Endothelial cell of hepatic sinusoid (primary cell): ENCODE measurements at regions not wholly inside any gene's neighbourhood (a gene's known extent, or its start where the extent isn't known, plus 50 kb on each side); places are given as distances from the start of the nearest gene placed in this dataset.
"Not testable (repeated sequence)": the region's sequence is repeated elsewhere in the genome, so short reads cannot be mapped to it uniquely, and the experiment has no call there.

ENCODE experiments used
- in situ Hi-C: cut with HindIII; loops from 2 replicates; pipeline ENCODE4 v1.10.0; 2017; ENCODE audit warnings: low sequenced_read_pairs

DNA sequence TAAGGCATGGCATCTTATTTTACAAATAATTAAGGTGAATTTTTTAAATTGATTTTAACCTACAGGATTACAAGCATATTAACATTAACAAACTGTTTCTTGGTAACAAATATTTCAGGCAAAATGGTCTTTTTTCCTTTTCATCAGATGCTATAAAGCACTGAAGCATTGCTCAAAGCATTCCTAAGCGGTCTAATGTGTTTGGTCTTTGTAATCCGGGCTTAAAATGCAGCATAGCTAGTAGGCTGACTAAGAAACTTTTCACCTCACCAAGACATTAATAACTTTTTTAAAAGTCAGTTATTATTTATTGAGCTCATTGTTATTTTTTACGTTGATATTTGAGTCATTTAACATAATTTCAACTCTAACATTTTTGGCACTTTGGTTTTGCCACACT is 538.8 kb upstream of the SLC39A10 start:
- in situ Hi-C loops, result no loop called here

DNA sequence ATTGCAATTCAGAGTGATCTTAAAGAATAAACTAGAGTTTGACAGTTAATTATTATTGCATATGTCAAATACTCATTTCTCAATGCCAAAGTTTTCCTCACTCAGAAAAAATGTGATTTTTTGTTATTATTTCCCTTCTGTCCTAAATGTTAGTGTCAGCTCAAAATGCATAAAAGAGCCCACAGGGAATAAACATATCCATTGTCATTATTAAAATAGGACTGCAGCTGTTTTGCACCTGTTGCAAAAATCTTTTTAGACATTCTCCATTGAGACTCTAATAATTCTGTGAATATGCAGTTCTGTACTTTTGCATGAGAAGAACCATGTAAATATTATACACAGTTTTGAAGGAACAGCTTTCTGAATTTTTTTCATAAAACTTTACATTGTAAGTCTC is 540.0 kb upstream of the SLC39A10 start:
- in situ Hi-C loops, result no loop called here

DNA sequence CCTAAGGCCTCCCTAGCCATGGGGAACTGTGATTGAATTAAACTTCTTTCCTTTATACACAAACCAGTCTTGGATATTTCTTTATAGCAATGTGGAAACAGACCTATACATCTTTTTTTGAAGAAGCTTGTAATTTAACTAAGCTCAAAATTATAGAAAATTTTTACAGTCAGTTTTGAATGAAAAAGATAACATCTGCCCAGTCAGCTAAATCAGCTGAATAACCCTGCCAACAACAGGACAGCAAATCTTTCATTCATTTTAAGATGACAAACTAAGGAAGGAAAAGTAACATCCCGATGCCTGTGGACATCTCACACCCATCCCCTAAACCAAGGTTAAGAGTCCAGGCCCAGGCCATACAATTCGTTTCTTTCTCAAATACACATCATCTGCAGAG is 541.3 kb upstream of the SLC39A10 start:
- in situ Hi-C loops, result no loop called here

DNA sequence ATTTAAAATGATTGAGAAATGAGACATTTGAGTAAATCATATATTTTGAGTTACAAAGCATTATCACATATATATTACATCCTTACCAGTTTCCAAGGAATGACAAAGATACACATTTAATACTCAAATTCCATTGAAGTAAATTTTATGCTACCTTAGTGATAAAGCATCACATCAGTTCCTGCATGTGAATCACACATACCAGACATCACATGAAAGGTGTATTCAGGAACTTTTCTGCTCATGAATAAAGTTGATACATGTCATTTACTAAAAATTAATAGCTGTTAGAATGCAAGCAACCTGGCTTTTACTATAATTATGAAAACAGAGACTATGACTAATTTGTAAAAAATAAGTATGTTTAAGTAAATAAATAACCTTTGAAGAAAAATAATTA is 548.8 kb upstream of the SLC39A10 start:
- in situ Hi-C loops, result no loop called here

DNA sequence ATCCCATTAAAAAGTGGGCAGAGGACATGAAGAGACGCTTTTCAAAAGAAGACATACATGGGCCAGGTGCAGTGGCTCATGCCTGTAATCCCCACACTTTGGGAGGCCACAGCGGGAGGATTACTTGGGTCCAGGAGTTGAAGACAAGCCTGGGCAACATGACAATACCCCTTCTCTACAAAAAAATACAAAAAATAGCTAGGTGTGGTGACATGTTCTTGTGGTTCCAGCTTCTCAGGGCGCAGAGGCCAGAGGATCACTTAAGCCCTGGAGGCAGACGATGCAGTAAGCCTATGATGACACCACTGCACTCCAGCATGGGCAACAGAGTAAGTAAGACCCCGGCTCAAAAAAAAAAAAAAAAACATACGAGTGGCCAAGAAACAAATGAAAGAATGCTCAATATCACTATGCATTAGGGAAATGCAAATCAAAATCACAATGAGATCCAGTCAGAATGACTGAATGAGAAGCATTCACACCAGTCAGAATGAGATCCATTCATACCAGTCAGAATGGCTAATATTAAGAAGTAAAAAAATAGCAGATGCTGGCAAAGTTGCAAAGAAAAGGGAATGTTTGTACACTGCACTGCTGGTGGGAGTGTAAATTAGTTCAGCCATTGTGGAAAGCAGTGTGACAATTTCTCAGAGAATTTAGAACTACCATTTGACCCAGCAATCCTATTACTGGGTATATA is 550.2 kb upstream of the SLC39A10 start:
- in situ Hi-C loops, result no loop called here

DNA sequence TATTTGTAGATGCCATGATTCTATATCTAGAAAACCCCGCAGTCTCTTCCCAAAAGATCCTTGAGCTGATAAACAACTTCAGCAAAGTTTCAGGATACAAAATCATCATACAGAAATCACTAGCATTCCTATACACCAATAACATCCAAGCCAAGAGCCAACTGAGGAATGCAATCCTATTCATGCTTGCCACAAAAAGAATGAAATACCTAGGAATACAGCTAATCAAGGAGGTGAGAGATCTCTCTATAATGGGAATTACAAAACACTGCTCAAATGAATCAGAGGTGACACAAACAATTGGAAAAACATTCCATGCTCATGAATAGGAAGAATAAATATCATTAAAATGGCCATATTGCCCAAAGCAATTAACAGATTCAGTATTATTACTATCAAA is 551.4 kb upstream of the SLC39A10 start:
- in situ Hi-C loops, result no loop called here

DNA sequence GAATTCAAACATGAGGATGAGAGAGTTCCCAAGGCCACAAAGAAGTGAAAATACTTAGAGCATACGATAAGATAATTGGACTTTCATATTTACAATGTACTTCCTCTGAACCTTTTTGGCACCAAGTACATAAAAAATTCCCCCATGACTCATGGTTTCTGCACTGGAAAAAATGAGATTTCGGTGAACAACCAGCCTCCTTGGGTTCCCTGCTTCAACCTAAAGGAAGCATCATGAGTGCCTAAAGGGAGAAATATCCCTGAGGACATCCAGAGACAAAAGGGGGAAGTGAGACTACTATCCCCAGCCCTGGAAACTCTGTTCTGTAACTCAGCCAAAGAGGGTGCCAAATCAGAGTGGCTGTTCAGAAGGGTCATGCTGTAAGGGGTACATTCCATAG is 562.7 kb upstream of the SLC39A10 start:
- in situ Hi-C loops, result no loop called here

DNA sequence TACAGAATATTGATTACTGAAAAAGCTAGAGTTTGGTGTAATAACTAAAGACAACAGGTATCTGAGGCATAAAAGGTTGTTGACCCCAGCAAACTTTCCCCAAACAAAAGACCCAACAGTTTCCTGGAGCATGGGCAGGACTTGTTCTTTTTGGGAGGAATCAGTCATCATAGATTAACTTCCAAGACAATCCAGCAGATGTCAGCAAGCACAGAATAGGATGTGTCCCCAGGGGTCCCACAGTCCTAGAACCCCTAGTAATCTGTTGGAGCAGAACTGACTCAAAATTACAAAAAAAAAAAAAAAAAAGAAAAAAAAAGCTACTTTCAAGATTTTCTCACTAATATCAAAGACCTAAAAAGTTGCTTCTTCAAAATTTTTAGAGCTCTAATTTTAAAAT is 564.7 kb upstream of the SLC39A10 start:
- in situ Hi-C loops, result no loop called here

DNA sequence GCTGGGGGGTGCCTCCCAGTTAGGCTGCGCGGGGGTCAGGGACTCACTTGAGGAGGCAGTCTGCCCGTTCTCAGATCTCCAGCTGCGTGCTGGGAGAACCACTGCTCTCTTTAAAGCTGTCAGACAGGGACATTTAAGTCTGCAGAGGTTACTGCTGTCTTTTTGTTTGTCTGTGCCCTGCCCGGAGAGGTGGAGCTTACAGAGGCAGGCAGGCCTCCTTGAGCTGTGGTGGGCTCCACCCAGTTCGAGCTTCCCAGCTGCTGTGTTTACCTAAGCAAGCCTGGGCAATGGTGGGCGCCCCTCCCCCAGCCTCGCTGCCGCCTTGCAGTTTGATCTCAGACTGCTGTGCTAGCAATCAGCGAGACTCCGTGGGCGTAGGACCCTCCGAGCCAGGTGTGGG is 584.2 kb upstream of the SLC39A10 start:
- in situ Hi-C loops, result not testable (repeated sequence)

DNA sequence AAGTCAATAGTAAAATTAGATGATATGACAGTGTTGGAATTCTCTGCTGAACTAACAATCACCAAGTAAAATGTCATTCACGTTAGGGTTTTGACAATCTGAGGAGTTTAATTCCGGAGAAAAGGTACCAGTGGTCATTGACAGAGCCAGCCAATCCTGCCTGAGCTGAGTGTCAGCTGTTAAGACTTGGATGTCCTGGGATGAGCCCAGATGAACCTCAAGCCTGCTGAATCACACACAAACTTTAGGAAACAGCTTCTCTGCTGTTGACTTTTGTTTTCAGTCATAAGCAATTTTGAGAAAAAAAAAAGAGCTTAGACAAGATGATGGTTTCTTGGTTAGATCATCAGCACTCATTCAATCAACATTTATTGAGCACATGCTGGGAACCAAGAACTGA is 600.0 kb upstream of the SLC39A10 start:
- in situ Hi-C loops, result no loop called here

DNA sequence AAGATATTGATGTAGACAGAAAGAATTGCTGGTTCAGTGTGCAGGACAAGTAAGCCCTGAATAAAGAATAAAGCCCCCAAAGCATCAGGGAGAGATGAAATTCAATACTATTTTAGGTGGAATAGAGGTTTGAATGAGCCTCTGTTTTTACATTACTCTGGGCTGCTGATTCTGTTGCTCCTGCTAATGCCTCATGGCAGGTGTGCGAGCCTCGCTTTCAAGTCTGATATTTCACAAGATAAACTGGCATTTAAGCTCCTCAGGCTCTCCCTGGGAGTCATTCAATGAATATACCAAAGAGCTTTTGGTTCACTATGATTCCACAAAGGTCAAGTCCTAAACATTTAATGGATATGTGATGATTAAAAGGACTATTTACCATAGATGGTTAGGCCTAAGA is 601.0 kb upstream of the SLC39A10 start:
- in situ Hi-C loops, result no loop called here

DNA sequence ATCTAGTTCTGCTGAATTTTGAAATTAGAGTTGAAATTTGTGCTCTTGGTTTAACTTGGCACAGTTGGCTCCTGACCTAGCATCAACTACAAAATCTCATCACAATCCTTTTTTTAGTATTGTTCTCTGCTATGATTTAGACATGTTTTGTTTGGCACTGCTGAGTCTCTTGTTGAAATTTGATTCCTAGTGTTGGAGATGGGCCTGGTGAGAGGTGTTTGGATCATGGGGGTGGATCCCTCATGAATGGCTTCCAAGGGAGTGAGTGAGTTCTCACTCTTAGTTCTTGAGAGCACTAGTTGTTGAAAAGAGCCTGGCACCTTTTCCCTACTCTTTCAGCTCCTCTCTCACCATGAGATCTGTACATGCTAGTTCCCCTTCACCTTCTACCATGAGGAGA is 605.6 kb upstream of the SLC39A10 start:
- in situ Hi-C loops, result no loop called here

DNA sequence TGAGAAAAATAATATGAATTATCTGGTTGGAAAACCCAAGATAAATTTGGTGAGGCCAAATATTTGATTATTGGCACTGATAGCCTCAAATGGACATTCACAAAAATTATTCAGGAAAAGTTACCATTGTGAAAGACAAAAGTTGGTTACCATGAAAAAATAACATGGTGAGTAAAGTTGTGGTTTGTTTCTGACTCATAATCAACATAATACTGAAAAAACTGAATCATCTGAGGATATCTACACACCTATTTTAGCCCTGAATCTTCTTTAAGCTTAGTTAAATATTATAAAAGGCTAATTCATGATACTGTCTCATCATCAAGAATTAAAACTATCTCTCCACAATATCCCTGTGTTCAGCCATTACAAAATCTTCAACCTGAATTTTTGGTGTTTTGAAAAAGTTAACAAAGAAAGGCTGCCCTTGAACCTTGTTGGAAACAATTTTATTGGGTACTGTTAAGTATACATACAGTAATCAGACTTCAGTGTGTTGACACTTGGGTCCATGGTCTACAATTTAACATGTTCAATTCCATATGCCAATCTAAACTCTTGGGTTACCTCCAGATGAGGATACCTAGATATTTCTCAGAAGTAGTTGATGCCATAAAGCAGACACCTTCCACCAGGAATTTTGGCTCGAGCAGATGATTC is 607.5 kb upstream of the SLC39A10 start:
- in situ Hi-C loops, result no loop called here

DNA sequence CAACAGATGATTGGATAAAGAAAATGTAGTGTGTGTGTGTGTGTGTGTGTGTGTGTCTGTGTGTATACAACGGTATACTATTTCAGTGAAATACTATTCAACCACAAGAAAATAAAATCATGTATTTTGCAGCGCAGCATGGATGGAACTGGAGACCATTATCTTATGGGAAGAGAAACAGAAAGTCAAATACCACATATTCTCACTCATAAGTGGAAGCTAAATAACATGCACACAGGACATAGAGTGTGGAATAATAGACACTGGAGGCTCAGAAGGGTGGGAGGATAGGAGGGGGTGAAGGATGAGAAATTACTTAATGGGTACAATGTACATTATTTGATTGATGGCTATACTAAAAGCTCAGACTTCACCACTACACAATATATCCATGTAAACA is 609.1 kb upstream of the SLC39A10 start:
- in situ Hi-C loops, result no loop called here

DNA sequence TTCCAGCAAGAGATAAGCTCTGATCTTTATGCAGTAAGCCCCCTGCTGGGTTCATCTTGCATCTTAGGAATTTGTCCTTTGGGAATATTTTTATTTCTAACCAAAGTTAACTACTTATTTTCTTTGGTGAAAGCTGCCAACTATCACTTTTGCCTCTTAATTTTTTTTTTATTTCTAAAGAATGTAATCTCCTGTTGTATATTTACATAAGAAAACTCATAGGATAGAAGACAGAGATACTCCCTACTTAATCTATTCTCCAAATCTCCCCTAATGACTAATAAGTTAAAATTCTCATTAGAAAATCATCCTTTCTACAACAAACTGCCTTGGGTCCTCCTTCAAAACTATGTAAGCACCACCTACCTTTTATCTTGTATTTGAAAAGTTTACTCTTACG is 612.2 kb upstream of the SLC39A10 start:
- in situ Hi-C loops, result no loop called here

DNA sequence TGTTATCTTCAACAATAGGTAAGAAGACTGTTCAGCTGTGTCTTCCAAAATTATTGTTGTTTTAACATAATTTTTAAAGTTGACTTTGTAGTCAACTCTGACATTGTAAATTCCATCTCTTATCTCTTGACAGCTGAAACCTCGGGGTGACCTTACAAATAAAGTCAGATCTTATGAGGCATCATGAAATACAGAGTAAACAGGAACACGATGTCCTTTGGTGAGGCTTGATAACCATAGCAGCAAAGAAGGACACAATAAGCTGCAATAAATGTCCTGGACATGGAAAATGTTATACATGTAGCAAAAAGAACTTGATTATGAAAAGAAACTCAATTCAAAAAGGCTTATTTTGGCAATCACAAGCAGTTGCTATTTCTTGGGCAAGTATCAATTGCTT is 618.9 kb upstream of the SLC39A10 start:
- in situ Hi-C loops, result no loop called here

DNA sequence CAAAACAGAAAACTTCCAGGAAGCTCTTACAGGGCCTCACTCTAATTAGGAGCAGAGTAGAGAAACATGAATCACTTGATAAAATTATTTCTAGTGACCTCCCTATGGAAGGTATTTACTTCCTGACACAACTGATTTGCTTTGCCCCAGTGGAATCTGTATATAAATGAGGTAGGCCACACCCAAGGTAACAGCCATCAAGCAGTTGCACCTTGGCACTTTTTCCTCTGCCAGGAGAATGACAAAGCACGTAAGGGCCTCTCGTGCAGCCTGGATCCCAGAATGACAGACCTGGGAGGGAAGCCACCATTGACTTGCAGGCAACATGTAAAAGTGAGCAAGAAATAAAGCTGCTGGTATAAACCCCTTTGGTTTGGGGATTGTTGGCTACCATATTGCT is 620.0 kb upstream of the SLC39A10 start:
- in situ Hi-C loops, result no loop called here

DNA sequence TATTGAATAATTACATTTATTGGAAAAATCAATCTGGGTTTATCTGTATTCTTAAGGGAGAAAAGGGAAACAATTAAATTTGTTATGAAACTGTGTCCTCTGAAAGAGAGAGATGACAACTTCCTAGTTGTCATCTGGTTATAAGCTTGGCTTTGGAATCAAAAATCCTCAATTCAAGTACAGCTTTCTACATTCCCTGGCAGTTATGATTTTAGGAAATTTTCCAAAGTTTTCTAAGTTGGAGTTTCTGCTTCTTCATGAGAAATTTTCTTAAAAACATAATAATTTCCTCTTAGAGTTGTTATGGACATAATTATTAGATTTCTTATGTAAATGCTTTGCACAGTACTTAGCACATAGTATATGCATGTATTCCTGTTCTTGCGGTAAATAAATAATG is 625.6 kb upstream of the SLC39A10 start:
- in situ Hi-C loops, result no loop called here

DNA sequence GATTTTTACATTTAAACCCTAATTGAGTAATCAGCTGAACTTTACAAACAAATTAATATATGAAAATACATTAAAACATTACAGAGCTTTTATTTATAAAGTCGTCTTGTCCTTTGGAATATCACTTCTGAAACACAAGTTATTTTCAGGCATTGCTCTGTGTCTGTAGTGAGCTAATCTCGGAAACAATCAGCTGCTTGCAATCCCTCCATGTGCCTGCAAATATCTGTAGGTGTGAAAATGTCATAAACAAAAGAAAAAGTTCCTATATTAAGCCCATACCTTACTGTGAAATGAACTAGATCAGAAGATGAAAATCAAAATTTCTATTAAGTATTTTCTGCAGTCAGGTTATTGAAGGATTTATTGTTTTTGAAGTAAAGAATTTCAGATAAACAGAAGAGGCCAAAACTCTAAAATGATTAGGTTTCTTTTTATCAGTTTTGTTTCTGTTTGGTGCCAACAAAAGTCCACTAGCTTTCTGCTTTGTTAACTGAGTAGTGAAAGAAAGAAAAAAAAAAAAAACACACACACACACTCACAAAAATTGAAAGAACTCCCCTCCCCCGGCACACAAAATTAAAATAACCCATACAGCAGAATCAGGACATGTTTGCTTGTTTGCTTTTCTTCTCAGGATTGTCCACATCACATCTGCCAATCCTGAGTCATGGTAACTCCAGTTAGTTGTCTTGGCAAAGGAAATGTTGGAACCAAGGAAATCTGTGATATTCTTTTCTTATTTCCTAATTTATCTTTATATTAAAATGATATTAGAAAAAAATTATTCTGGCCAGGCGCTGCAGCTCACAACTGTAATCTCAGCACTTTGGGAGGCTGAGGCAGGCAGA is 627.0 kb upstream of the SLC39A10 start:
- in situ Hi-C loops, result no loop called here

DNA sequence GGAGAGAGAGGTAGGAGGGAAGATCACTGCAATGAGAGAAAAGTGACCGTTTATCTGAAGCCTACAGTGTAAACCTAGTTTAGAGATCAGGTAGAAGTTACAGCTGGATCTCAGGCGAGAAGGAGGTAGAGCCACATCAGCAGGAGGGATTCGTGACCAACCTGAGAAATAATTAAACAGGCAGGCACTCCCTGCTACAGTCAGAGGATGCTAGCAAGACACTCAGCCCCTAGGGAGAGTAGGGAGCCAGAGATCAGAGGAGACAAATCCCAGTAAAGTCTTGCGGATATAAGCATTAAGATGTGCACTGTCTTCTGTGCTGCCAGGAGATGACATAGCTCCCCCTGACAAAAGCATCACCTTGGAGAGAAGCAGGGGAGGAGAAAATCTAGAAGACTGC is 629.1 kb upstream of the SLC39A10 start:
- in situ Hi-C loops, result no loop called here

DNA sequence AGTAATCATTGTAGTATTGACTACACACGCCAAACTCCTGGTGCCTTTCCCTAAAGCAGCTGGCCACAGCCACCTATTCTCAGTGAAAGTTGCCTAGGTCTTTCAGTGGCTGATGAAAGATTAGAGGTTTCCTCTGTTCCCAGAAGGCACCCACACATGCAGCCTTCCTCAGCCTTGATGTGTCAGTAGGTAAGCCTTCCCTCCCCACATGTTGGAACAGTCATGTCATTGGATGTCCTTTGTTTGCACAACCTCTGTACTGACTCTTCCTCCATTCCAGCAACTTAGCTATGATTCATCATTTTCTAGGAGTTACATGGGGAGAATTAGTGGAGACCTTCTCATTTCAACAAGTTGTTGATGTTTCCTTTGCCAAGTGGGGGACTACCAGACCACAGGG is 630.8 kb upstream of the SLC39A10 start:
- in situ Hi-C loops, result no loop called here

DNA sequence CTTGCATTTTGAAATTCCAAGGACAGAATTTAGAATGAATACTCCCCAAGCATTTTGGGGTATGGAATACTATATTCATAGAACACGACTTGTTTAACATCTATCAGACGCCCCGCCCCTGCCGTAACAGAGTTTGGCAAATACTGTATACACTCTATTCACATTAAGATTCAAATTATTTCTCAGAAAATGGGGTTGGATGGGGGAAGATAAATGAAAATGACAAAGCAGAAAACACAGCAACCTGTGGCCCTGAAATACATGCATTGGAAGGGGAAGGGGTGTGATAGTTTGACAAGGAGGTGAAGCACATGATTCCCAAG is 634.6 kb upstream of the SLC39A10 start:
- in situ Hi-C loops, result no loop called here
